IgD-negative memory B cell (primary cell): ENCODE measurements at regions not wholly inside any gene's neighbourhood (a gene's known extent, or its start where the extent isn't known, plus 50 kb on each side); places are given as distances from the start of the nearest gene placed in this dataset.

Experiments used
- H3K27ac Mint-ChIP-seq, 3 donors: one replicate each; pipeline ENCODE4 v1.8.0; 2020 to 2022; ENCODE audit warnings: mild to moderate bottlenecking in 3 of 3, mixed read lengths in 3 of 3, moderate library complexity in 1 of 3
- H3K27me3 Mint-ChIP-seq: one replicate; pipeline ENCODE4 v1.8.0; 2021; ENCODE audit warnings: mixed read lengths
- H3K36me3 Mint-ChIP-seq: one replicate; pipeline ENCODE4 v1.8.0; 2020; ENCODE audit warnings: mild to moderate bottlenecking, mixed read lengths
- H3K4me1 Mint-ChIP-seq, 3 donors: one replicate each; pipeline ENCODE4 v1.8.0; 2020 to 2022; ENCODE audit warnings: mixed read lengths in 3 of 3, mild to moderate bottlenecking in 1 of 3
- H3K4me3 Mint-ChIP-seq, 4 donors: one replicate each; pipeline ENCODE4 v1.8.0; 2020 to 2022; ENCODE audit warnings: mild to moderate bottlenecking in 4 of 4, mixed read lengths in 4 of 4, moderate library complexity in 3 of 4
- H3K9me3 Mint-ChIP-seq, 3 donors: one replicate each; pipeline ENCODE4 v1.8.0; 2020 to 2021; ENCODE audit warnings: mixed read lengths in 3 of 3, mild to moderate bottlenecking in 1 of 3

DNA sequence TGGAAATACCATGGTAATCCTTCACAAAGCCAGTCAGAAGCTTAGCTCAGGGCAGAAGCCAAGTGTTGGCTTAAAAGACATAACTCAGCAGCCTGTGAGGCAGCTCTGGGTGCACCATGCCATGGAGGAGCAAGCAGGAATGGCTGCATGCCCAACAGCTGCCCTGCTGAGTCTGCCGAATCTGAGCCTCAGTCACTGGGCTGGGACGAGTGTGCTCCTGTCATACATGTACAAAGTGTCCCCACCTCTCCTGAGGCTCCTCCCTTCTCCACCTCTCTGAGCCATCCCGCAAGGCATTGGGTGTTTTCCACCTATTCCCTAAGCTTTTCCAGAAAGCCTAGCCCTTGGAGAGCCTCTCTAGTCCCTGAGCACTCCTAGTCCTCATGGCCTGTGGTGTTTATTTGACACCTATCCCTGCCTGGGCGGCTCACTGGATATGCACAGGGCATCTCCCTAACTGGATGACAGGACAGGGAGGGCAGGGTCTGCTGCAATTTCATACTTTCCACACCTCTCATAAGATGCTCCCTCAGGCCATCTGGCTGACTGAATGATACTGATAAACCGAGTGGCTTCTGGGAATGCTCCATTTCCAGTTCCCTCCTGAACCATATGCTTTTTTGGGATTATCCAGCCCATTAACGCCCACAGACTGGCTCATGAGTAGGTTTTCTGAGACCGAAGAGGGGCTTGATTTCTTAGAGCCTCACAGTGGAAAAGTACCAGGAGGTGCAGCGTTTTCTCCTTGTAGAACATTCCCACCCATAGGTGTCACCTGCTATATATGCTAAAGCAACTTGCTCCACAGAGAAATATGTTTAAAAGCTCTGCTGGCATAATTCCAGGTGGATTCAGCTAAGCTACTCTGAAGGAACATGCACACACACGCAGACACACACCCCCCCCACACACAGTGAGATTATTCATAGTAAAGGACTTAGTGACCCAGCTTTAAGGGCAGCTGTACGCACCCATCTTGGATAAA lies 199.3 kb downstream of the SNX10 start:
- Mint-ChIP-seq H3K27ac (no peak overlapping the region), H3K36me3 (no peaks in the 10 kb centered on the region), H3K27me3 (peaks cover 5% of the 10 kb centered on the region), H3K4me1 (no peaks in the 10 kb centered on the region), H3K9me3 (no peaks in the 10 kb centered on the region), H3K4me3 (no peak overlapping the region)

DNA sequence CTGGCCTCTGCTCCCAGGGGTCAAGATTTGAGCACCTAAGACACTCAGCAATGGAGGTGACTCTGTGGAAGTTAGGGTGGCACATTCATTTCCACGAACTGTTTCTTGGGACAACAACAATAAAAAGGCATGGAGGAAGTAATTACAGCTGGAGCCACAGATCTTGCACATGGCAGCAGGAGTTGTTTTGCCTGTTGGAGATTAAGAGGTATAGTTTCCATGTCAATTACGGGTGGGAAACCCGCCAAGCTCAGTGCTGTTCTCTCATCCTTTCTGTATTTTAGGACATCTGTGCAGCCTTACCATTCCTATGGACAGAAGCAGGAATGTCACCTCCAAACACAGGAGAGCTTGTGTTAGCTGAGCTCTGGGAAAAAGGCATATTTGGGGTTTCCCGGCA lies 201.2 kb downstream of the SNX10 start:
- Mint-ChIP-seq H3K4me3 (no peak overlapping the region), H3K4me1 (no peaks in the 10 kb centered on the region), H3K36me3 (no peaks in the 10 kb centered on the region), H3K9me3 (no peaks in the 10 kb centered on the region), H3K27ac (peak overlapping the region in 1 of 3 donors; percentile 31), H3K27me3 (peaks cover 5% of the 10 kb centered on the region)

DNA sequence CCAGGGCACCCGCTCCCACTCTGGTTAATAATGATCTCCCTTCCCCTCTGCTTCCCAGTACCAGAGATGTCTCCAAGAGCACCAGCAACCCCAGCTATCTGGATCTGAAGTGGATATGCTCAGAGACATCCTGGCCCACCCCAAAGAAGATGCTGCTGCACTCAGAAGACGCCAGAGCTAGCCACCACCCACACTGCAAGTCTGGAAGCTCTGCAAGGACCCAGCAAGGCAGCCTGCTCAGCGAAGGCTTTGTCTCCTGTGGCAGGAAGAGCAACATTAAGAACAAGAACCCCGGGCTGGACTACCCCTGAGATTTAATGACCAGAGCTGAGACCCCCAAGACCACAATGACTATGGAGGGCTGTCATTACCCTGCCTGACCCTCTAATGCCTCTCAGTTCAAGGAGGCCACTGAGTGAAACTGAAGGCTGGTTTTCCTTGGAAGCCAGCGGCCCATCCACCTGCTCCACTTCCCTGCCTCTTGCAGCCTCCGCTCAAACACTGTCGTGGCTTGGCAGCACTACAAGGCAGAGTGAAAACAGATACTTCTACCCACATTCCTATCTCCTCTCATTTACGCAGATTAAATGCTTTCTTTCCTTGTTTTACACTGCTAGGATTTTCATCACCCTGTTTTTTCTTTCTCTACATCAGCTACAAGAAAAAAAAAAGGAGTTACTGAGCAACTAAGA lies 202.2 kb downstream of the SNX10 start:
- Mint-ChIP-seq H3K27ac (no peak overlapping the region), H3K4me1 (no peaks in the 10 kb centered on the region), H3K9me3 (no peaks in the 10 kb centered on the region), H3K27me3 (peaks cover 5% of the 10 kb centered on the region), H3K4me3 (no peak overlapping the region), H3K36me3 (no peaks in the 10 kb centered on the region)

DNA sequence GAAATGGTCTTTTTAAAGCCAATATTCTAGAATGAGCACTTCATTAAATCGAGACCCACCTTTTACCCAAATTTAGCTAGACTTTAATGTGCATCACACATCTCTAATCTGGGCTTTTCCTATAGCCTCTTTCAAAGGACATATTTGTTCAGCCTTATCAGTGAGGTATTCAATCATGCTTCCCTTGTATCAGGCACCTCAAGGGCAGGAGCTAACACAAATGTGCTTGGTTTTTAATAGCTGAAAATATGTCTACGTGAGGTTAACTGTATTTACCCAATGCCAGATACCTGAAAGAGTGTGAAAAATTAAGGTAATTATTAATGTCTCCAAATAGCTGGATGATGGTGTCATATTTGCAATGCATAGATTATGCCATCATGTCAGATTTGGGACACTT lies 203.9 kb downstream of the SNX10 start:
- Mint-ChIP-seq H3K4me1 (no peaks in the 10 kb centered on the region), H3K36me3 (no peaks in the 10 kb centered on the region), H3K27ac (no peak overlapping the region), H3K9me3 (no peaks in the 10 kb centered on the region), H3K4me3 (no peak overlapping the region), H3K27me3 (peaks cover 3% of the 10 kb centered on the region)

DNA sequence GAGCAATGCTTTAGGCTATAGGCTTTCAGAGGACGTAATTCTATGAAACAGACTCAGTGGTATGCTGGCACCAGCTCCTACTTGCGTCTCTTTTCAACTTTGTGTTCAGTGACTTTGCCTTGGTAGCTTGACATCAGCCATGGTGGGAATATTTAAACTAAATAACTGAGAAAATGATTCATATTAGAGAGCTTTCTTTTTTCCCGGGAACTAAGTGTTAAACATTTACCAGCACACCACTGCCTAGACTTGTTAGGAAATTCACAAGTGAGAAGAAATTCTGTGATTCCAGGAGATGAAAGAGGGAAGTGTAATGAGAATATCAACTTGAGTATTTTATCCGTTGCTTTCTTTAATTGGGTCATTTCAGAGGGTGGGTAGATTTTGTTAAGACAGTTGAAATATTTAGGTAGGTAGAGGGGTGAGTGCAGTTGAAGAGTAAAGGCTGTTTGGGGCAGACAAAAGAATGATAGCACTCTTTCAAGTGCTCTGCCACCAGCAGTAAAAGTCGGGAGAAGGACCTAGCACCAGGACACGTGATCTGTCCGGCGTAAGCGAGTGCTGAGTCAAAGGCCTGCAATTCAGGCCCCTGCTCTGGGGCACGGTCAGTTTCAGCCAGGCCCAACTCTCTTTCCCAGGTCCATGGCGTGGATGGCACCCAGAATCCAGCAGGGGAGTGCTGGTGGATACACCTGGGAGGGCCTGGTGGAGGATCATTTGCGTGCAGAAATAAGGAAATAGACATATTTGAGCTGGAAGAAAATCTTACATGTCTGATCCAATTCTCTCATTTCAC lies 206.3 kb downstream of the SNX10 start:
- H3K9me3 Mint-ChIP-seq = no peaks in the 10 kb centered on the region
- no peaks in the 10 kb centered on the region for H3K4me1 Mint-ChIP-seq
- H3K27me3 Mint-ChIP-seq = peaks cover 3% of the 10 kb centered on the region
- no peak overlapping the region for H3K27ac Mint-ChIP-seq
- no peaks in the 10 kb centered on the region for H3K36me3 Mint-ChIP-seq
- no peak overlapping the region for H3K4me3 Mint-ChIP-seq

DNA sequence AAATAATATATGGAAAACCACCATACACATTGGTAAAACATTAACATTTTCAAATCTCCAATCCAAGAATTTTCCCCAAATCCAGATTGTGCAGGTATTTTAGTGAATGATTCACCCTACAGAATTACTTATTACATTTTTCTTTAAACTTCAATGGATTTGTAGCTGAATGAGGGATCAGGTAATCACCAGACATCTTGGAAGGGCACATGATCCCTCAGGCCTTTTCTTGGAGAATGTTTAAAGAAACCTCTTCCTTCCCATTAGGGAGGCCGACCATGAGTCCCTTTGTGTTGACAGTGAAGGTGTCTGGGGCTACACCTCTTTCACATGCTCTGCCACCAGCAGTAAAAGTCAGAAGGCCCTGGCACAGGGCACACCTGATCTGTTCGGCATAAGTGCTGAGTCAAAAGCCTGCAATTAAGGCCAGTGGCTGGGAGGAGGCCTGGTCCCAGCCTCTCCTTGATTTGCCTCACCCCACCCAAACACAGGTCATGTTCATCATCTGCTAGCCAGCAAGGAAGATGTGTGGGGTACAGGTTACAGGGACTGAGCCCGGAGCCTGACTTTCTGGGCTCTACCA lies 207.7 kb downstream of the SNX10 start:
- Mint-ChIP-seq H3K27ac (no peak overlapping the region), H3K4me3 (no peak overlapping the region), H3K4me1 (no peaks in the 10 kb centered on the region), H3K36me3 (no peaks in the 10 kb centered on the region), H3K9me3 (no peaks in the 10 kb centered on the region), H3K27me3 (peaks cover 14% of the 10 kb centered on the region)

DNA sequence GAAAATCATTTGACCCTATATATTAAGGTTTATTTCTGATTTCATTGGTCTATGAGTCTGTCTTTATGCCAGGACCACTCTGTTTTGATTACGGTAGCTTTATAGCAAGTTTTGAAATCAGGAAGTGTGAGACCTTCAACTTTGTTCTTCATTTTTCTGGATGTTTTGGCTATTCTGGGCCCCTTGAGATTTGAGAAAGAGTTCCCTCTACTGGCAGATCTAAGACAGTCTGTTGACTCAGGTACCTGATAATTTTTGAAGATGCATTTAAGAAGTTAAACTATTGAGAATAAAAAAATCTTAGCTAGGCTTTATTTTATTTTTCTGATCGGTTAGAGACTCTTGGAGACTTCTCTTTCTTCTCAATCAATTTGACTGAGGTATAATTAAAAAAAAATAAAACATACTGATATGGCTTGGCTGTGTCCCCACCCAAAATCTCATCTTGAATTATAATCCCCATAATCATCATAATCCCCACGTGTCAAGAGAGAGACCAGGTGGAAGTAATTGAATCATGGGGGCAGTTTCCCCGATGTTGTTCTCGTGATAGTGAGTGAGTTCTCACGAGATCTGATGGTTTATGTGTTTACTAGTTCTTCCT lies 209.2 kb downstream of the SNX10 start:
- no peaks in the 10 kb centered on the region for H3K4me1 Mint-ChIP-seq
- no peaks in the 10 kb centered on the region for H3K9me3 Mint-ChIP-seq
- no peak overlapping the region for H3K4me3 Mint-ChIP-seq
- no peak overlapping the region for H3K27ac Mint-ChIP-seq
- peaks cover 17% of the 10 kb centered on the region for H3K27me3 Mint-ChIP-seq
- no peaks in the 10 kb centered on the region for H3K36me3 Mint-ChIP-seq

DNA sequence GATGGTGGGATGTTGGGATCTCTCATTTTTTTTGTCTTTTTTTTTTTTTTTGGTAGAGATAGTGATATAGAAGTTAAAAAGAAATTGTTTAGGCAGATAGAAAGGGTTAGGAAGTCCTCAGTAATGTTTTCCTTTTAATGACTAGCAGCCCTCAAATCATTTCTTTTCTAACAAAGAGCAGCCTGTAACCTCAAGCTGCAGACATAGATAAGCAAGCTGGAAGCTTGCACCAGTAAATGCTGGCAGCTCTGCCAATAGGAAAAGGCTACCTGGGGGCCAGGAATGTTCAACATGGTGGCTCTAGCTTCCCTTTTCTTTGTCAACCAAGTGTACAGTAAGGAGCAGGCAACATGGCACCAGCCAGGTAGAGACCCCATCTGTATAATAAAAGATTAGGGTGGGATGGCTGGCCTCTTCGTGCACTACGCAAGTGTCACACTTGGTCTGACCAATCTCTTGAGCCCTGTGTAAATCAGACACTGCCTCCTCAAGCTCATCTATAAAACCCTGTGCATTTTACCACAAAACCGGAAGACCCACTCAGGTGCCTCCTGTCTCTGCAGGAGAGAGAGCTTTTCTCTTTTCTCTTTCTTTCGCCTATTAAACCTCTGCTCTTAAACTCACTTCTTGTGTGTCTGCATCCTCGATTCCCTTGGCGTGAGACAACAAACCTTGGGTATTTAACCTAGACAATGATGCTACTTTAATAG lies 212.9 kb downstream of the SNX10 start:
- Mint-ChIP-seq H3K27ac (no peak overlapping the region), H3K27me3 (peaks cover 26% of the 10 kb centered on the region)

DNA sequence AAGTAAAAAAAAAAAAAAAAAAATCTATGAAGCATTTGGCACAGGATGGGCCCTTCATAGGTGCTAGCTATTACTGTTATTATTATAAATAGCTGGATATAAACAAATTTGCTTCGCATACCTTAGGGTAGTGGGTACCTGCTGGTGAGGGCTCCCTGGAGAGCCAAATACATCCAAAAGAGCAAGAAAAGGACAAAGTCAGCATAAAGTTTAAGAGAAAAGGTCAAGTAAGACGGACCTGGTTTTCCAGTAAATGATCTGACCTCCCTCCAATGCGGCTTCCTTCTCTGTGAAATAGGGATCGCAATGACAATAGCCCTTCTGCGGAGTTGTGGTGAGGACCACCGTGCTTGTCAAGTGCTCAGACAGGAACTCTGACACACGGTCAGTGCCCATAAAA lies 214.5 kb downstream of the SNX10 start:
- Mint-ChIP-seq H3K9me3 (no peaks in the 10 kb centered on the region), H3K4me1 (no peaks in the 10 kb centered on the region), H3K27ac (no peak overlapping the region), H3K4me3 (no peak overlapping the region), H3K36me3 (peaks cover 1% of the 10 kb centered on the region), H3K27me3 (peaks cover 26% of the 10 kb centered on the region)

More for the DNA sequence above, 212.9 kb downstream of the SNX10 start:
- H3K9me3 Mint-ChIP-seq = no peaks in the 10 kb centered on the region
- no peaks in the 10 kb centered on the region for H3K4me1 Mint-ChIP-seq
- H3K4me3 Mint-ChIP-seq = no peak overlapping the region
- no peaks in the 10 kb centered on the region for H3K36me3 Mint-ChIP-seq

DNA sequence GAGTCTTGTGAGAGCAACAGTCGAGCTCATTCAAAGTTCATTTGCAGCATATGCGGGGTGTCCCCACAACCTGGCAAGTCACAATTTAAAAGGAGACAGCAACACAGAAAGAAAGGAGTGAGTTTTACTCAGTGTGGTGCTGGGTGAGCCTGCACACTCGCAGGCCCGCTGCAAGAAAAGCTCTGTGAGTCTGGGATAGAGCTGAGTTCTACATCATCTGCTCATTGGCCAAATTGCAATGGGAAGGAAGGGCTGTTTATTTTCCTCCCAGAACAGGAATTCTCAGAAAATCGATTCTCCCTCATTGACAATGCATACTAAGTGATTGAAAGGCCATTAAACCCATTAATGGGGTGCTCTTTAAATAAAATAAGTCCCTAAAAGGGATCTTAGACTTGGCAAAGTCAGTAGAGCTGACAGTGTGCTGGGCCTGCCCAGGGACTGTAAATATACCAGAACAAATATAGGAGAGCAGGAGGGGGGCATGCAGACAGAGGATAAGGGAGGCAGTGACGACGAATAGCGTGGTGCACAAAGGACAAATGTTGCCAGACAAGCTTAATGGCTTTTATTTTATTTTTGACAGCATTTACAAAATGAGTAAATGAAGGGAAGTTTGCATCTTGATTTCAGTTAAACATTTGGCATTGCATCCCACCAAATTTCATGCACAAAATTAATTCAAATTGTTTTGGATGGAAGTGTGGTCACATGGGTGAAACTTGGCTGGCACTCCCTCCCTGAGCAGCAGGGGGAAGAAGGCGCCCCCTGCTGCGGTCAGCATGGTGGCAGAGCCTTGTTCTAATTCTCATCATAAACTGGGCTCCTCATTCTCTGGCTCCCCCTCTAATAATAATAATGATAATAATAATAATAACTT lies 215.7 kb downstream of the SNX10 start:
- Mint-ChIP-seq H3K27me3 (peaks cover 27% of the 10 kb centered on the region), H3K27ac (peak overlapping the region in 1 of 3 donors; percentile 49)

DNA sequence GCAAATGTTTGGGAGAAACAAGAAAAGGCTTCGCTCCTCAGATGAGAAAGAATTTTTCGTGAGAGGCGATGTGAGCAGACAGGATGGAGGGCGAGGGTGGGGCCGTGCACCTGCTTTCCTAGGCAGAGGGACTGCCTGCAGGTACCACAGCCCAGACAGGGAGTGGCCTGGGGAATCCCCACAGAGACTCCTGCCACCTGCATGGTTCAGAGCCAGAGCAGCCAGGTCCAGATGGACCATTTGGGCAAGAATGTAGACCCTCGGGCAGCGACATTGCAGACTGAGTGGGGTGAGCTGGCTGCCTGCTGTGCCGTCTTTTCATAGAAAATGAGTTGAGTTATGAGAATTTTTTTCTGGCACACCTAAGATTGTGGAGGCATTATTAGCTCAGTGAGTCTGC lies 216.8 kb downstream of the SNX10 start:
- Mint-ChIP-seq H3K4me3 (no peak overlapping the region), H3K4me1 (no peaks in the 10 kb centered on the region), H3K36me3 (peaks cover 1% of the 10 kb centered on the region), H3K9me3 (no peaks in the 10 kb centered on the region), H3K27me3 (peaks cover 26% of the 10 kb centered on the region), H3K27ac (no peak overlapping the region)

More for the DNA sequence above, 215.7 kb downstream of the SNX10 start:
- Mint-ChIP-seq H3K36me3 (peaks cover 1% of the 10 kb centered on the region), H3K4me1 (no peaks in the 10 kb centered on the region), H3K9me3 (no peaks in the 10 kb centered on the region), H3K4me3 (peak overlapping the region in 1 of 4 donors; percentile 61)

DNA sequence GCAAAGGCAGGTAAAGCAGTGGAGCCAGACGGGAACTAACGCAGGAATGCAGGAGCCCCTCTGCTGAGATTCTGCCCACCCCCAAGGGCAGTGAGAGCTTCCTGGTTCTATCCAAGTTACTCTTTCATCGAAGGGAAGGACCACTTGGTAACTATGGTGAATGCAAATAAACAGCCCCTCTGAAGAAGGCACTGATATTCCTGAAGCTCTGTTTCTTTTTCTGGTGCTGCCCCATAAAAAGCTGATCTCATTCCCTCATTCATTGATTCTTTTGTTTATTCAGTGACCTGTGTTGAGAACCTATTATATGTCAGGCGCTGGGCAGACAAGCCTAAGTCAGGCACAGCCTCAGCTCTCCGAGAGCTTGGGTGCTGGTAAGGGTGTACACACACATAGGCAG lies 217.3 kb downstream of the SNX10 start:
- no peak overlapping the region for H3K4me3 Mint-ChIP-seq
- H3K27me3 Mint-ChIP-seq = peaks cover 26% of the 10 kb centered on the region
- H3K36me3 Mint-ChIP-seq = peaks cover 1% of the 10 kb centered on the region
- H3K9me3 Mint-ChIP-seq = no peaks in the 10 kb centered on the region
- H3K27ac Mint-ChIP-seq = no peak overlapping the region
- no peaks in the 10 kb centered on the region for H3K4me1 Mint-ChIP-seq

DNA sequence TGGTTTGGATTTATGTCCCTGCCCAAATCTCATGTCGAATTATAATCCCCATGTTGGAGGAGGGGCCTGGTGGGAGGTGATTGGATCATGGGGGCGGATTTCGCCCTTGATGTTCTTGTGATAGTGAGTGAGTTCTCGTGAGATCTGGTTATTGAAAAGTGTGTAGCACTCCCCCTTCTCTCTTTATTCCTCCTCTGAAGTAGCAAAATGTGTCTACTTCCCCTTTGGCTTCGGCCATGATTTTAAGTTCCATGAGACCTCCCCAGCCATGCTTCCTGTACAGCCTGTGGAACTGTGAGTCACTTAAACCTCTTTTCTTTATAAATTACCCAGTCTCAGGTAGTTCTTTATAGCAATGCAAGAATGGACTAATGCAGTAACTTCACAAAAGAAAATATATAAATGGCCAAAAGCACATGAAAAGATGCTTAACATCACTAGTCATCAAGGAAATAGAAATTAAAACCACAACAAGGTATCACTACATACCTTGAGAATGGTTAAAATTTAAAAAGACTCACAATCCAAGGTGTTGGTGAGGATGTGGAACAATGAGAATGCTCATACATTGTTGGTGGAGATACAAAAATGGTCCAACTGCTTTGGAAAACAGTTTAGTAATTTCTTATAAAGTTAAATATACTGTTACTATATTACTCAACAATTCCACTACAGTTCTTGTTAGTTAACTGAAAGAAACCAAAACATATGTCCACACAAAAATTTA lies 218.7 kb downstream of the SNX10 start:
- peaks cover 1% of the 10 kb centered on the region for H3K36me3 Mint-ChIP-seq
- H3K27me3 Mint-ChIP-seq = peaks cover 18% of the 10 kb centered on the region
- H3K4me3 Mint-ChIP-seq = no peak overlapping the region
- H3K4me1 Mint-ChIP-seq = no peaks in the 10 kb centered on the region
- no peaks in the 10 kb centered on the region for H3K9me3 Mint-ChIP-seq
- no peak overlapping the region for H3K27ac Mint-ChIP-seq
